NCI-H1436 treated with DMSO at 0.1 percent for 48 hours (cell line): ENCODE measurements at regions not wholly inside any gene's neighbourhood (a gene's known extent, or its start where the extent isn't known, plus 50 kb on each side); places are given as distances from the start of the nearest gene placed in this dataset.
"Not testable (repeated sequence)": the region's sequence is repeated elsewhere in the genome, so short reads cannot be mapped to it uniquely, and the experiment has no call there.

ENCODE experiments used
- DNase-seq: peaks from one replicate; lab custom pipeline; 2025; lab: John Stamatoyannopoulos, UW

DNA sequence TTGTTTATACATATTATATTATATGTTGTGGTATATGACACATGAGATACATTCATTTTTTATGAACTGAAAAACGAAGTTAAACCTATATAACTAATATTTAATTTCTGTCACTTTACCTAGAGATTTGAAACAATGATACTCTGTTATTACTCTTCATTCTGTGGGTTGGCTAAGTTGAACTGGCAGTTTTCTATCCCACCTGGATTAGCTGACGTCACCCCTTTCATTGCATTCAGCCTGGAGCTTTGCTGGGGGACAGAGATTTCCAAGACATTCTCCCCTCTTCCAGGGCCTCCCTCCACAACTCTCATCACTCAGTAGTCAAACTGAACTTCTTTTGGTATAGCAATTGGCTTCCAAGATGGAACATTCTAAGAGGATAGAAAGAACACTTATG, 309.2 kb upstream of the SATB1 start:
- DNase-seq: no peak

DNA sequence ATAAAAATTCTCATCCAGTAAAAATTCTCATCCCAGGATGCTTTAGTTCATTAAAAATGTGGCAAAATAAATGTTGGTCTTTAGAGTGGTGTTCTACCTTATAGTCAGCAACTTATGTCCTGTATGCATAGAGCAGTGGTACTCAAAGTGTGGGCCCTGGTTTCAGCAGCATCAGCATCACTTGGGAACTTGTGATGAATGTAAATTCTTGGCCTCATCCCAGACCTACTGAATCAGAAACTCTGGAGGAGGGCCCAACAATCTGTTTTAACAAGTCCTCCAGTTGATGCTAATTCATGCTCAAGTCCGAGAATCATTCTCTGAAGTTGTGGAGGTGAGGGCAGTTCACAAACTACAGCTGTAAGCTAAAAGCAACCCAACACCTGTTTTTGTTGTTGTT, 307.3 kb upstream of the SATB1 start:
- no peak for DNase-seq

DNA sequence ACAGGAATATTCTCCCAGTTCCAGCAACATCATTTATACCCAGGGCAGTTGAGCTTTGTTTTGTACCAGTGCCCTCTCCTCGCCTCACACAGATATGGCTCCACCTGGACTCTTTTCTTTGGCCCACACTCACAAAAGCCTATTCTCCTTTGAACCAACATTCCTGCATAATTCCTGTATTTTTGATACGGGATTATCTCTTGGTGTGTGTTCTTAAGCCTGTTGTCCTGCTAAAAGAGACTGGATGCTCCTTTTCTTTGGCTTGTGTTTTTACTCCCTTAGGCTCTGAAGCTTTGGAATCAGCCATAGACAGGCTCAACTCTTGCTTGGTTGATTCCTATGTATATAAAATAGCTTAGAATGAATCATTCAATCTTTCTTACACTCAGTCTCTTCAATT, 305.4 kb upstream of the SATB1 start:
- no peak for DNase-seq

DNA sequence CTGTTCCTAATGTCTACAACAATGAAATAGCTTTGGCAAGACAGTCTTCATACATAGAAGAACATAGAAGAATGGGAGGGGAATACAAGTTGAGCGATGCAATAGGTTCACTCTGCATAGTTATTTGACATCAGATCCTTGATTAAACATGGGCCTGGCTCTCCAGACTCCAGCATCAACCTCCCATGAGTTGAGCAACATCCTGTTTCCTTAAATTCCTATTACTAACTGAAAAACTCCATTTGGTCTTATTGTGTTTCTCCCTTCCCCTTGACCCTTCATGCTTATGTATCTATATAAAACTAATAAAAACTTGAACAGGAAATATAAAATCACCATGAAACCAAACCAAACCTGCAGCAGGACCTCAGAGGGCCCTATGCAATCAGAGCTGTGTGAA, 304.5 kb upstream of the SATB1 start:
- no peak for DNase-seq

DNA sequence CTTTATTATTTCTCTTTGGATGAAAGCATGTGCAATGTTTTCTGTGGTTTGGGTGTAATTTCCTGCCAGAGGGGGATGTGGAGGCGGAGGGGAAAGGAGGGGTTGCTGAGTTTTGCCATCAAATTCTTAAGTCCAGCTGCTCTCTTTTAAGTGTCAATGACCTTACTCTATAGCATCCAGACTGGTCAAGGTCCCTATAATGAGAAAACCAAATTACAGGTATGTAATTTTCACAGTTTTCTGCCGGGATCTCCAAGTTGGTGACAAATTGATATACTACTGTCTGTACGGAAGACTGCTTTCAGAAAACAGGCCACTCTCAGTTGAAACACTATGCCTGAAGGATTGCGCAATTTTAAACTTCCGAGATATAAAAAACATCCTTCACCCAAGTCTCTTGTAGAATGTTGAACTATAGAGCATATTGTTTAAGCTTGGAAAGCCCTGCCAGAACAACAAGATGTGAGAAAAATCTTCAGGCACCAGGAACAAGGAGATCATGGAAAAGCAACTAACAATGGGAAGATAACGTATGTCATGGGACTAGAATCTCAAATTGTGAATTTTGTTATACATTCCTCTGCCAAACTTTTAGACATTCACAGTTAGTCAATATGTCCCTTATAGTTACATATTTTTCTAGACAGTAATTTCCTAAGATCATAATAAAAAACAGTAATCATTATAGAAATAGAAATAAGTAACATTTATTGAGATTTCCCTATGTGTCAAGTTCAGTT, 300.7 kb upstream of the SATB1 start:
- DNase-seq: no peak

DNA sequence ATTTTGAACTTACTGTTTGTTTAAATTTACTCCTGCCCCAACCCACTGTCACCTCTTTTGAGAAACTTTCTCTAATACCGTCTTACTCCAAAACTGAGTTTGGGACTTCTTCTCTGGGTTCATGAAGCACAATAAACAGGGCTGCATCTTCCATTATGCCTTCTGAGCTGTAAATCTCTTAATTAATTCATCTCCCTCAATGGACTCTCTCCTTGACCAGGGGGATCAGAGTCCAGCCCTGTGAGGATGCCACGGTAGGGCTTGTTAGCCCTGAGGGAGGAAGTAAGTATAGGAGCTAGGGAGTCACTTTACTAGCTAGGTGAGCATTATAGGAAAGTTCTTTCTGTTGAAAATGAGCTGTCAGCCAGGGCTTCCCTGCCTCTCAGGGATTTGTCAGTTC, 299.3 kb upstream of the SATB1 start:
- no peak for DNase-seq

DNA sequence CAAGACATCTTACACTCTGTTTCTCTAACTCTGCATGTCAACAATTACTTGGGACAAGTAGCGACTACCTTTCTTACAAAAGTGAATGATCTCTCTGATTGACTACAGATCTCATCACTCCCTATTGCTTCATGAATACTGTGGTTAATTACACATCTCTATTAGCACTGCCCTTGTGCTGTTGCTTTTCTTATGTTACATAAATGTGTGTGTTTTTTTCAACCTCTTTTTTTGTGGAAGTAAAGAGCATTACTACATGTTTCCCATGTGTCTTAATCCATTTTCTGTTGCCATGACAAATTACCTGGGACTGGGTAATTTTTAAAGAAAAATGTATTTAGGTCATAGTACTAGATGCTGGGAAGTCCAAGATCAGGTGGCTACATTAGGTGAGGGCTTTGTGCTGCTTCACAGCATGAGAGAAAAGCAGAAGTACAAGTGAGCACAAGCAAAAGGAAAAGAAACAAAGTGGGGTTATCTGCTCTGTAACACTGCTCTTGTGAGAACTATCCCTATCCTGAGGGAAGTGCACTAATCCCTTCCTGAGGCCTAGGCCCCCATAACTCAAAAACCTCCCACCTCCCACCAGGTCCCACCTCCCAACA, 298.2 kb upstream of the SATB1 start:
- DNase-seq: no peak

DNA sequence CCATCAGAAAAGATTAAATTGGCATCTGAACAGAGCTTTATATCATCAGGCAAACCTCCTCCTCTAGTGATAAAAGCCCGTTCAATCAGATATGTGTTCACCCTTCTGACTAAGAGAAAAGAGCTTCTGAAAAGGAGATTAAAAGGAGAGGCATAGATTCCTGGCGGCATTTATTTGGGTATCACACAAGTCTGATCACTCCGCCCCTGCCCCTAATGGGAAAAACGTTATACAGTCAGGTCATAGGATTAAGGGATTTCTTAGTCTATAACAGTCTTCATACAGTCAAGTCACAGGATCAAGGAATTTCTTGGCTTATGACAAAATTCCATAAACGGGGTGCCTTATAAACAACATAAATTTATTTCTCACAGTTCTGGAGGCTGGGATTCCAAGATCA, 295.4 kb upstream of the SATB1 start:
- no peak for DNase-seq

DNA sequence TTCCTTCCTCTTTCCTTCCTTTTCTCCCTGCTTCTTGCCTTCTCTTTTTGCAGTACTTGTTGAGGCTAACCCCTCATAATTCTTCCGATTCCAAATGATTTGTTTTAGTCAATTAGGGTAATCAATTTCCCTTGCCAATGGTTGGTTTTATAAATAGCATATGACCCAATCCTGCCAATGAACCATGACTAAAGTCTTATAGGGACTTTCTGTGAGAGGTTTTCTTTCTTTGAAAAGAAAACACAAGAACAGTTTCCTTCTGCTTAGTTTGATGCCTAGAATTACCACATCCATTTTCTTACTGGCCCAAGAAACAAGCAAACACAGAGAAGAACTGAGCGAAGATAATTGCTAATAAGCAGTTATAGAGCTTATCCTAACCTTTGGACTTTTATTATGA, 292.5 kb upstream of the SATB1 start:
- no peak for DNase-seq

DNA sequence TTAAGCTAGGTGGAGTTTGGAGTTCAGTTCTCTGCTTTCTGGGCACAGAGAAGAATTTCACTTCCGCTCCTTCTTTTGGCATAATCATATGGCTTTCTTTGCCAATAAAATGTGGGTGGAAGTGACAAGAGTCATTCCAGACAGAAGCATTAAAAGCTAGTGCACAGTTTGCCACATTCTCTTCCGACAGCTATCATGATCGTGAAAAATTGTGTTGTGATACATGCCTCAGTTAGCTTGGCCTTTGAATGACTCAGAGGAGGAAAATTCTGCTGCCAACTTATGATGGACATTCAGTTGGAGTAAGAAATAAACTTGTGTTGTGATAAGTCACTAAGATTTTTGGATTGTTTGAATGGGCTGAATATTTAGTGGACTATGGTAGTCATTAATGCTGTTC, 291.7 kb upstream of the SATB1 start:
- no peak for DNase-seq

DNA sequence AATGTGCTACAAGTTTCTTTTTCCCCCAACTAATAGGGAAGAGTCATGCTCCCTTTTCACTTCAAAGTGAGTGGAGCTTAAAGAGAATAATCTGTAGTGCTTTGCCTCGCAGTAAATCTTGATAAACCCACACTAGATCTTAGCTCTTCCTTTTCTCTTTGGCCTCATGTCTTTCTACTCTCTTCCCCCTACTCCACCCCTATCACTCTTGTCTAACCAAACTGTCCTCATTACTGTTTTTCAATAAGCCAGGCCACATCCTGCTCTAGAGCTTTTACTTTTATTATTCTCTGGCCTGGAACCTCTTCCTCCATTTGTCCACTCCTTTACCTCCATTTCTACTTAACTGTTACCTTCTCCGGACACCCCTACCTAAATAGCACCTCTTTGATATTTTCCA, 291.0 kb upstream of the SATB1 start:
- DNase-seq: no peak

DNA sequence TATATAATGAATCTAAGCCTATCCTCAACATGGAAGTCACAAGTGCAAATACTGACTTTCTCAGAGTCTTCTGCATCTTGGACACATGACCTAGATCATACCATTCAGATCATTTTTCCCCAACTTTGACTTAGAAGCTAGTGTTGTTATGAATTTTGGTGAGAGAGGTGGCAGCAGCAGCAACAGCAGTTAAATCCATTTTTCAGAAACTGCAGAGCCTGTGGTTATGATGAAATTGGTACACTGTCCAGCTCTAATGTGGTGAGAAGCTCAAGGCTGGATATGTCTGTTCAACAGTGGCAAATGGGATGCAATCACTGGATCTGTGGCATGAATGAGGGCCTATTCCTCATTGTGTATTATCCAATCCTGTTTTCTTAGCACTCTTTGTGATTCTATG, 290.1 kb upstream of the SATB1 start:
- no peak for DNase-seq

DNA sequence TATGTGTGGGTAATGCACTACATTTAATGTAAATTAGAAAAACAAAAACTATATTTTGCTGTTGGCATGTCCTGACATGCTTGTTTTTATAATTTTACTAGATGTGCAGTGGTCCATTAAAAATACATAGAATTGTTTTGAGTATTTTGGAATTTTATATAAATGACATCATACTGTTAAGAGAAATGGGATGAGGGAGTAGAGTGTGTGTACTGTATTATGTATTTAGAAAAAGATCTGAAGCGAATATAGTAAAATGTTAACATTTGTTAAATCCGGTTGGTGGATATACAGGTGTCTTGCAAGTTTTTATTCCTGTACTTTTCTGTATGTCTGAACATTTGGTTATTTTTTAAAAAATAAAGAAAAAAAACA, 288.4 kb upstream of the SATB1 start:
- no peak for DNase-seq

DNA sequence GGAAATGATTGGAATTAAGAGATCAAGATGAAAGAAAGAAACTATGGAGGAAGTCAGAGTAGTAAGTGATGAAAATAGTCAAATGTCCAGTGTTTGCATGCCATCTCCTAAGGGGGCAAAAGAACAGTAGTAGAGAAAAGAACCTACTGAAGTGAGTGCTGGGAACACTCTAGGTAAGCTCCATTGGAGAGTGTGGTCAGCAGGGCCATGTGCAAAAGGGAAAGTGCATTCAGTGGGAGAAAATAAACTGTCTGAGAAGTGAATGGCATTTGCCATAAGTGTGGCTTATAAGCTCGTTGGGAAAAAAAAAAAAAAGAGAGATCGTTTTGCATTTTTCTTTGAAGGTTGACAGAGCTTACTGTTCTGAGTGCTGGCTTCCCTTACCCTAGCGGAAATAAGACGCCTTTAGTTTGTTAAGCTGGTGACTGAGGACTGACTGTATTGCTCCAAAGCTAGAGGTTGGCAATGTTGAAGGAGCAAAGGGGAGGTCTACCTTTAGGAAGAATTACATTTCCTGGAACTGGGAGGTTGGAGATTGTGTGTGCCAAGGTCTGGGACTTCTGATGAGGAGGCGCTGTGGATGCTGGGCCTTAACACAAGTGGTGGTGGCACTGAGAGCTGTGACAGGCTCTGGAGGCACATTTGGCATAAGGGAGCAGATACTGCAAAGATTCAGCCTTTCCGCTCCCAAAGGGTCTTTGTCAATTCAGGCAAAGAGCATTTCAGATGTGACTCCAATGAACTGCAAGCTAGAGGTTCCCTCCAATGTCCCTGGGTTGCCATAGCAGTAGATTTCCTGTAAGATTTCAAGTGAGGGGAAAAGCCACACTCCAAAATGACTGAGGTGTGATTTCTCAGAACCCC, 287.8 kb upstream of the SATB1 start:
- DNase-seq: no peak

DNA sequence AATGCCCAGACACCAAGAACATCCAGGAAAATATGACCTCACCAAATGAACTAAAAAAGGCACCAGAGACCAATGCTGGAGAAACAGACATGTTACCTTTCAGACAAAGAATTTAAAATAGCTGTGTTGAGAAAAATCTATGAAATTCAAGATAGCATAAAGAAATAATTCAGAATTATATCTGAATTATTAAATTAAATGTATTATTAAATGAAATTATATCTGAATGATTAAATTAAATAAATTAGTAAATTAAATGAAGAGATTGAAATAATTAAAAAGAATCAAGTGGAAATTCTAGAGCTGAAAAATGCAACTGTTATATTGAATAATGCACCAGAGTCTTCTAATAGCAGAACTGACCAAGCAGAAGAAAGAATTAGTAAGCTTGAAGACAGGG, 279.2 kb upstream of the SATB1 start:
- no peak for DNase-seq

DNA sequence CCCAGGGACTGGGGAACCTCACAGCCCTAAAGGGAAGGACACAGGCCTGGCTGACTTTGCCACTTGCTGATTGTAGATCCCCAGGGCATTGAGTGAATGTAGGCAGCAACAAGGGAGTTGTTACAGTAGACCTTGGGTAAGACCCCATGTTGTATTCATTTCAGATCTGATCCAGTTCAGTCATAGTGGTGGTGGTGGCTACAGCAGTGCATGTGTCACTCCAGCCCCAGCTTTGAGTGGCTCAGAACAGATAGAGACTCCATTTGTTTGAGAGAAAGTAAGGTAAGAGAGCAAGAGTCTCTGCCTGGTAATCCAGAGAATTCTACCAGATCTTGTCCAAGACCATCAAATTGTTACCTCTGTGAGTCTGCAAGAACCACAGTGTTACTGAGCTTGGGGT, 278.7 kb upstream of the SATB1 start:
- DNase-seq: no peak

DNA sequence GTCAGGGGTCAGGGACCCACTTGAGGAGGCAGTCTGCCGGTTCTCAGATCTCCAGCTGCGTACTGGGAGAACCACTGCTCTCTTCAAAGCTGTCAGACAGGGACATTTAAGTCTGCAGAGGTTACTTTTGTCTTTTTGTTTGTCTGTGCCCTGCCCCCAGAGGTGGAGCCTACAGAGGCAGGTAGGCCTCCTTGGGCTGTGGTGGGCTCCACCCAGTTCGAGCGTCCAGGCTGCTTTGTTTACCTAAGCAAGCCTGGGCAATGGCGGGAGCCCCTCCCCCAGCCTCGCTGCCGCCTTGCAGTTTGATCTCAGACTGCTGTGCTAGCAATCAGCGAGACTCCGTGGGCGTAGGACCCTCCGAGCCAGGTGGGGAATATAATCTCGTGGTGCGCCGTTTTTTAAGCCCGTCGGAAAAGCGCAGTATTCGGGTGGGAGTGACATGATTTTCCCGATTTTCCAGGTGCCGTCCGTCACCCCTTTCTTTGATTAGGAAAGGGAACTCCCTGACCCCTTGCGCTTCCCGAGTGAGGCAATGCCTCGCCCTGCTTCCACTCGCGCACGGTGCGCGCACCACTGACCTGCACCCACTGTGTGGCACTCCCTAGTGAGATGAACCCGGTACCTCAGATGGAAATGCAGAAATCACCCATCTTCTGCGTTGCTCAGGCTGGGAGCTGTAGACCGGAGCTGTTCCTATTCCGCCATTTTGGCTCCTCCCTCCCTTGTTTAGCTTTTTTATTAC, 268.6 kb upstream of the SATB1 start:
- DNase-seq: not testable (repeated sequence)

DNA sequence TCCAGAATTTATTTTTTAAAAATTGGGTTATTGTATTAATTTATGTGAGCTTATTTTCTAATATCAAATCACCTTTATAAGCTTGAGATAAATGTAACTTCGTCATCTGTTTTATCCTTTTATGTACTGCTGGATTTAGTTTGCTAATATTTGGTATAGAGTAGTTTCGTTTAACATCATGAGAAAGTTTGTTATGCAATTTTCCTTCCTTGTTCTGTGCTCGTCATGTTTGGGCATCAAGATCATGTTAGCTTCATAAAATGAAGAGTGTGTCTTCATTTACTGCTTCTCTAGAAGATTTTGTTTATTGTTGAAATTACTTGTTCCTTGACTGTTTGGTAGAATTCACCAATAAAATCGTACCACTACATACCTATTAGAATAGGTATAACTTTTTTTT, 262.1 kb upstream of the SATB1 start:
- DNase-seq: no peak

DNA sequence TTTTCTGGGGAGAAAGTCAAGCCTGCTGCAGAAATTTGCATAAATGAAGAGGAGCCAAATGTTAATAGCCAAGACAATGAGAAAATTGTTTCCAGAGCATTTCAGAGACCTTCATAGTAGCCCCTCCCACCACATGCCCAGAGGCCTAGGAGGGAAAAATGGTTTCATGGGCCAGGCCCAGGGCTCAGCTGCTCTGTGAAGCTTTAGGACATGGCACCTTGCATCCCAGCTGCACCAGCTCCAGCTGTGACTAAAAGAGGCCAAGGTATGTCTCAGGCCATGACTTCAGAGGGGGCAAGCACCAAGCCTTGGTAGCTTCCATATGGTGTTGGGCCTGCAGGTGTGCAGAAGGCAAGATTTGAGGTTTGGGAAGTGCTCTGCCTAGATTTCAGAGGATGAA, 258.8 kb upstream of the SATB1 start:
- no peak for DNase-seq

DNA sequence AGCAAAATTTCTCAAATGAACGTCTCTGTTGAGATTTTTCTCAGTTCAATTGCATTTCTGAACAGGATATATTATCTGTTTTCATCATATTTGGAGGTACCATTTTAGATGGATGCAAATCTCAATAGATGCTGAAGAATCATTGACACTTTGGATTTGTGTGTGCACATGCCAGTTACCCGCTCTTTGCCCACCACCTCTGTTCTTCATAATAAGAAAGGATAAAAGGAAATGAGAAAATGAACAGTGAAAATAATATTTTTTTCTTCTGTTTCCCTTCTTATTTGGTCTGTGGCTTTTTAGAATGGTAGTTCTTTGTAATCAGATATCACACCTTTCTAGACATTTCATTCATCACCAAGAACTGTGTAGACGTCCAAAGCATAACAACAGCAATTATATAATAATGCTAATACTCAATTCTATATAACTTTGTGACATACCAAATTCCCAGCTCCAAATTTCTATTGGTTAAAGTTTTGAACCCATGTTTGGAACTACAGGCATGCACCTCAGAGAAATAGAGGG, 256.7 kb upstream of the SATB1 start:
- DNase-seq: no peak

DNA sequence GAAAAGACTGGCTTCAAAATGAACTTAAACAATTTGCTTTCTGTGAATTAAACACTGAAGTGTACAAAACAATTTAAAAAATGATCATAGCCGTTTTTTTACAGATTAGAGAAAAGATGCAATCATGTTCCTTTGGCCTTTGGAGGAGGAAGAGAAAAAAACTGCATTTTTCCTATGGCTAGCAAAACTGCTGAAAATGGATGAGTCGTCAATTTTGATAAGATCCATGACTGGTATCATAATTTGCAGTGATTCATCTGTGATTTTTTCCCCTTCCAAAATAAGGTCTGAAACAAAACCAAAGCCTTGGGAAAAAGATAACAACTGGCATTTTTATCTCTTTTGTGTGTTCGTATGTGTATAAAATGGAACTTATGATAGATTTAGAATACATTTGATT, 255.6 kb upstream of the SATB1 start:
- DNase-seq: no peak

DNA sequence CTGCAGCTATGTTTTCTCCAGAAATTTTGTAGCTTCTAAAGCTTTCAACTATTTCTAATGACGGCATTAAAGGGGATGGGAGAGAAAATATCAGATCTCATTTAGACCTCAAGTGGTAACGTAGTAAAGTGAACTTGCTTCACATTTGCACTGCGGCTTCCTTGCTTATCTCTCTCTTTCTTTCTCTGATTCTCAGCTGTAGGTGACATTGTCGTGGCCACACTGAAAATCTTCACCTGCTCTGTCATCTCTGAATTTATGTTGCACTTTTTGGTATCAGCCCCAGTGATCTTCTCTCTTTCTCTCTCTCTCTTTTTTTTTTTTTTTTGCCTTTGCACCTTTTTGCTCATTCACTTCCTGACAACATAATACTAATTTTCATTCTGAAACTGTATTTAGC, 254.1 kb upstream of the SATB1 start:
- DNase-seq: no peak
